ENCODE measurements at regions not wholly inside any gene's neighbourhood (a gene's known extent, or its start where the extent isn't known, plus 50 kb on each side); places are given as distances from the start of the nearest gene placed in this dataset.

DNA sequence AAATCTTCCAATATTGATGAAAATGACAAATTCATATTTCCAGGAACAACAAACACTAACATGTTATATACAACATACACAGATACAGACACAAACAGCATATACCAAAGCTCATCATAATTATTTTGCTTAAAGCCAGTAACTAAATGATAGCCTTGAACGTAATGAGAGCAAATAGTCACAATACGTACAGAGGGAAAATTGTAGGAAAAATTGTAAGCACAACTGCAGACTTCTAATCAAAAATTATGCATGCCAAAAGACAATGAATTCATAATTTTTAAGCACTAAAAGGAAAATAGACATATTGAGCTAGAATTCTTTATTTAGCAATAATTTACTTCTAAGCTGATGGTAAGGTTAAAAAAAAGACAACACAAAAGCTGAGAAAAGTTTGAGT is 1466.9 kb upstream of the CELF2 start:
- TF ChIP-seq, protein P1, sequence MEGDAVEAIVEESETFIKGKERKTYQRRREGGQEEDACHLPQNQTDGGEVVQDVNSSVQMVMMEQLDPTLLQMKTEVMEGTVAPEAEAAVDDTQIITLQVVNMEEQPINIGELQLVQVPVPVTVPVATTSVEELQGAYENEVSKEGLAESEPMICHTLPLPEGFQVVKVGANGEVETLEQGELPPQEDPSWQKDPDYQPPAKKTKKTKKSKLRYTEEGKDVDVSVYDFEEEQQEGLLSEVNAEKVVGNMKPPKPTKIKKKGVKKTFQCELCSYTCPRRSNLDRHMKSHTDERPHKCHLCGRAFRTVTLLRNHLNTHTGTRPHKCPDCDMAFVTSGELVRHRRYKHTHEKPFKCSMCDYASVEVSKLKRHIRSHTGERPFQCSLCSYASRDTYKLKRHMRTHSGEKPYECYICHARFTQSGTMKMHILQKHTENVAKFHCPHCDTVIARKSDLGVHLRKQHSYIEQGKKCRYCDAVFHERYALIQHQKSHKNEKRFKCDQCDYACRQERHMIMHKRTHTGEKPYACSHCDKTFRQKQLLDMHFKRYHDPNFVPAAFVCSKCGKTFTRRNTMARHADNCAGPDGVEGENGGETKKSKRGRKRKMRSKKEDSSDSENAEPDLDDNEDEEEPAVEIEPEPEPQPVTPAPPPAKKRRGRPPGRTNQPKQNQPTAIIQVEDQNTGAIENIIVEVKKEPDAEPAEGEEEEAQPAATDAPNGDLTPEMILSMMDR (IDR thresholded peaks at IDR 0.05; ENCODE audit: low read depth, low read length, poor library complexity, severe bottlenecking) = no peak
- no peak for TF ChIP-seq EZH2phosphoT487 (IDR thresholded peaks at IDR 0.05; ENCODE audit: borderline replicate concordance, low read length)

Data from DOHH2 (cell line).